A673 (cell line): ENCODE measurements at regions not wholly inside any gene's neighbourhood (a gene's known extent, or its start where the extent isn't known, plus 50 kb on each side); places are given as distances from the start of the nearest gene placed in this dataset.

ENCODE experiments used
- CTCF ChIP-seq: fragments of 300-800, 200-600 bp; sonication (generic); conservative IDR thresholded peaks from 2 replicates; pipeline ENCODE4 v1.5.1; 2017; ENCODE audit warnings: low read depth, mild to moderate bottlenecking, antibody characterized with exemption, low read length, moderate library complexity, mixed read lengths
- EZH2 ChIP-seq: fragments of 200-600 bp; sonication (generic); IDR thresholded peaks from 2 replicates; pipeline ENCODE4 v1.6.1; 2017; ENCODE audit warnings: borderline replicate concordance, low read depth, mild to moderate bottlenecking, mixed read lengths, antibody characterized with exemption, low read length; ENCODE audit not compliant: poor library complexity, severe bottlenecking

DNA sequence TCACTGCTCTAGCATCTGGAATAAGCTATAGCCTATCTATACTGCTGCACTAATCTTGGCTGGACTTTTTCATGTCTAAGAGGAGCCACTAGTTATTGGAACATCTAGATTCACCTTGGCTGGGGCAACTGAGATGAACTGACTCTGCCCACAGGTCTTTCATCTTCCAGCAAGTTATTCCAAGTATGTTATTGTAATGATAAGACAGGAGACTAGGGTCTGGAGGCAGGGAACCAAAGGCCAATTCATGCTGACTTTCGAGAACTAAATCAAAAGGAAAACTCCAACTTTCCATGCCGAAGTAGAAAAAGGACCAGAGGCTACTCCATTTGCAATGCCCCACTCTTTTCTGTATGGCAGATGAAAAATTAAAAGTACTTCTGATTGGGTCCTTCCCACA, 1243.0 kb upstream of the RAG2 start:
- TF ChIP-seq CTCF = no peak
- no peak for TF ChIP-seq EZH2
